ENCODE measurements at regions not wholly inside any gene's neighbourhood (a gene's known extent, or its start where the extent isn't known, plus 50 kb on each side); places are given as distances from the start of the nearest gene placed in this dataset.
A peak's percentile ranks its signal among the peaks of the same experiment; 100 is the strongest.
"Not testable (repeated sequence)": the region's sequence is repeated elsewhere in the genome, so short reads cannot be mapped to it uniquely, and the experiment has no call there.

DNA sequence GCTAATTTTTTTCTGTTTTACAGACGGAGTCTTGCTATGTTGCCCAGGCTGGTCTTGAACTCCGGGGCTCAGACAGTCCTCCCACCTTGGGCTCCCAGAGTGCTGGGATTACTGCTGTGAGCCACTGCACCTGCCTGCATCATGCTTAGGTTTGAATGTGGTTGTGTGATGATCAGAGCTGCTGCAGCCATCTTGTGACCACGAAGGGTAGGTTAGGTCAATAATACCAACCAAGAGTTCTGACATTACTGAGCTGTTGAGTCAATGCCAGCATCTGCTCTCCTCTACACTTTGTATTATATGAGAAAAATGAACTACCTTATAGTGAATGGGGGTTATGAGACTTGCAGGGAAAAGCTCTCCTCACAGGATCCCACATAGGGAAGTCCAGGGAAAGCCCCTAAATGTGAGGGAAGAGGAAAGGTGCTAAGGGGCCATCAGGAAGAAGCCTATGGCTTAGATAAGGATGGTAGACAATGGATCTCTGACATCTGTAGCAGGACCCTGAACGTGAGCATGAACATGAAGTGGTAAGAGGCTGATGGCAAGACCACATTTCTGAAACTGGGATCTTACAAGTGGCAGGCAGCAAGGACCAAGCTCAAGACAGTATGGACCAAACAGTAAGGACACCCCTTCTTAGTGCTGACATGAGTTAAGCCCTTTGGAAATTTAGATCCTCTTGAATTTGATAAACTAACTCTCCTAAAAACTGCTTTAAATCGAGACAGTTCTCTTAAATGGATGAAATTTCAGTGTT is 75.7 kb upstream of the ZNF169 start:
- ATAC-seq, result peak; percentile 12
- intact Hi-C loops (cut with DNase I, micrococcal nuclease), result no loop called here
- no peak for DNase-seq

DNA sequence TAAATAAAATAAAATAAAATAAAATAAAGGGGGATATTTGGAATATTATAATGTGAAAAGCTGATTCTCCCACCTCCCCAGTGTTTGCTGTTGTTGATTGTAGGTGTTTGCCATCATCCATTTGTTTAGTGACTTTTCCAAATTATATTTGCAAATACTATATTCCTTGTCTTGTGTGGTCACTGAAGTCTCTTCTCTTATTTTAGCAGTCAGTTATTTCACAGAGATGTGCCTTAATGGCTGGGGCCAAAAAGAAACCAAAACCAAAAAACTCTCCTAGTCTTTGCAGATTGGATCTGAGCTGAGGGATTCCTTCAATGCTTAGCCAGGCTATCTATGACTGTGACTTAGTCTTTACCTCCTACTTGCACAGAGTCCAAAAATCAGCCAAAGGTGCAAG is 70.9 kb upstream of the ZNF169 start:
- no peak for ATAC-seq
- no peak for DNase-seq
- intact Hi-C loops (cut with DNase I, micrococcal nuclease), result no loop called here

DNA sequence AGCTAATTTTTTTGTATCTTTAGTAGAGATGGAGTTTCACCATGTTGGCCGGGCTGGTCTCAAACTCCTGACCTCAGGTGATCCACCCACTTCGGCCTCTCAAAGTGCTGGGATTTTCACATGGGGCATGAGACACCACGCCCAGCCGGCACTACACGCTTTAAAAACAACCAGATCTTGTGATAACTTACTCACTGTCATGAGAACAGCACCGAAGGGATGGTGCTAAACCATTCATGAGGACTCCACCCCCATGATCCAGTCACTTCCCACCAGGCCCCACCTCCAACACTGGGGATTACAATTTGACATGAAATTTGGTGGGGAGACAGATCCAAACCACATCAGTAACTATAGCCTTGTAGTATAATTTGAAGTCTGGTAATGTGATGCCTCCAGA is 67.4 kb upstream of the ZNF169 start:
- DNase-seq; ATAC-seq; intact Hi-C loops (cut with DNase I, micrococcal nuclease): not testable (repeated sequence)

DNA sequence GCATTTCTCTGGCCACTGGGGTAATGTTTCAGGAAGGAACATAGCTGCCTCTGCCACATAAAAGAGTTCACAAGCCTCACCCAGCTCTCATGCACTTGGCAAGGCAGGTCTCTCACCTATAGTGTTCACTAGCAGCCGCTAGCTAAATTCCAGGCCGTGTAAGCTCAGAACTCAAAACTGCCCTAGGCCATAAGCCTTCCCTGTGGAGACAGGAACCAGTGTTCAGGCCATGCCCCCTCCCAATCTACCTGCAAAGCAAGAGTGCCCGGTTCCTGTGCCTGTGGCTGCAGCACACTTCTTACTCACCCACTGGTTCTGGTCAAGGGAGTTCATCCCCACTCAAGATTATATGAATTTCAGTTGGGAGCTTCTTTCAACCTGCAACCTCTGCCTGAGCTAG is 60.7 kb upstream of the ZNF169 start:
- DNase-seq, result no peak
- intact Hi-C loops (cut with DNase I, micrococcal nuclease), result no loop called here
- no peak for ATAC-seq

DNA sequence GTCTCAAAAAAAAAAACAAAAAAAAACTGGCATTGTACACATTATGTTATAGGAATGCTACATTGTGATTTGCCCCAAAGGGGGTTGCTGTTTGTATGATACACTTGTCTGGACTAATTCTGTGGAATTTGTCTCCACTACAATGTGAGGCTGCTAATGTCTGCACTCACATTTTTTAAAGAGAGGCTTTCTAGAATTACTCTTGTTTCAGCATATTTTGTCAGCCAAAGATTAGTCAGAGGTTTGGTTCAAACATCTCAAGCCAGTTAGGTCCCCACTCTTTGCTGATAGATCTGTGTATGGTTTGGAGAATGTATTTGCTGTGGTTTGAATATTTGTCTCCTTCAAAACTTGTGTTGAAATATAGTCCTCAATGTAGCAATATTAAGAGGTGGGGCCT is 59.3 kb upstream of the ZNF169 start:
- DNase-seq, result no peak
- intact Hi-C loops (cut with DNase I, micrococcal nuclease), result no loop called here
- no peak for ATAC-seq

DNA sequence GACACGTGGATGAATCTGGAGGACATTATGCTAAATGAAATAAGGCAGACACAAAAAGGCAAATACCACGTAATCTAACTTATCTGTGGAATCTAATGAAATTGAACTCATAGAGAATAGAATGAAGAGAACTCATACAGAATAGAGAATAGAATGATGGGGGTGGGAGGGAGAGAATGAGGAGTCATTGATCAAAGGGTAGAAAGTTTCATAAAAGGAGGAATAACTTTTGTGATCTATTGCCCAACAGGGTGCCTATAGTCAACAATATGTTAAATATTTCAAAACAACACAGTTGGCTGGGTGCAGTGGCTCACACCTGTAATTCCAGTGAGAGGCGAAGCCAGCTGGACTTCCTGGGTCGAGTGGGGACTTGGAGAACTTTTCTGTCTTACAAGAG is 54.9 kb upstream of the ZNF169 start:
- ATAC-seq (no peak), DNase-seq (no peak)
- intact Hi-C loops (cut with DNase I, micrococcal nuclease), result no loop called here

DNA sequence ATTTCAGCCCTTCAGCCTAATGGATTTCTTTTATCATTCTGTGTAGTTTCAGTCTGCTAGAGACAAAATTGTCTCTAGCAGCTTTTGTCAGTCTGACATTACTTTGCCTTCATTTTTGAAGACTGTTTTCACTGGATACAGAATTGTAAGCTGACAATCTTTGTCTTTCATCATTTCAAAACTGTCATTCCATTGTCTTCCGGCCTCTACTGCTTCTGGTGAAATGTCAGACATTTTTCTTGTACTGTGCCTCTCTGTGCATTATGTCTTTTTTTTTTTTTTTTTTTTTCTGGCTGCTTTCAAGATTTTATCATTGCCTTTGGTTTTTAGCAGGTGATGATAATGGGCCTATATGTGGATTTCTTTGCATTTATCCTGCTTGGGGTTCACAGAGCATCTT is 51.3 kb upstream of the ZNF169 start:
- DNase-seq, result no peak
- intact Hi-C loops (cut with DNase I, micrococcal nuclease), result no loop called here
- no peak for ATAC-seq

Small RNAs in the stretch of these regions (microRNA-seq; reads per million reads assigned to microRNA genes)
- gene MIRLET7A1 (185 to 255 reads per million in 2 donors), gene MIRLET7D (5,039 to 13,988 reads per million in 2 donors), gene MIRLET7F1 (291 to 429 reads per million in 2 donors)

Data from left colon (tissue), 2 donors.